ENCODE measurements at regions not wholly inside any gene's neighbourhood (a gene's known extent, or its start where the extent isn't known, plus 50 kb on each side); places are given as distances from the start of the nearest gene placed in this dataset.
"Not testable (repeated sequence)": the region's sequence is repeated elsewhere in the genome, so short reads cannot be mapped to it uniquely, and the experiment has no call there.

- DNase-seq (ENCODE audit: low spot score): no peak
Observed at GRCh38 chr2:2797797-2798196, 466.7 kb upstream of the MYT1L start.

GRCh38 chr2:2796207-2796606 is 465.1 kb upstream of the MYT1L start:
- DNase-seq (ENCODE audit: low spot score): no peak

GRCh38 chr2:2795438-2796091 is 464.5 kb upstream of the MYT1L start:
- no peak for DNase-seq (ENCODE audit: low spot score)

GRCh38 chr2:2793925-2794560 is 463.0 kb upstream of the MYT1L start:
- DNase-seq (ENCODE audit: low spot score): no peak

GRCh38 chr2:2793514-2793913 is 462.4 kb upstream of the MYT1L start:
- DNase-seq (ENCODE audit: low spot score): no peak

- DNase-seq (ENCODE audit: low spot score): no peak
Observed at GRCh38 chr2:2791606-2792005, 460.5 kb upstream of the MYT1L start.

- no peak for DNase-seq (ENCODE audit: low spot score)
Observed at GRCh38 chr2:2791031-2791430, 460.0 kb upstream of the MYT1L start.

- DNase-seq (ENCODE audit: low spot score): no peak
Observed at GRCh38 chr2:2788076-2788475, 457.0 kb upstream of the MYT1L start.

- no peak for DNase-seq (ENCODE audit: low spot score)
Observed at GRCh38 chr2:2787301-2787907, 456.3 kb upstream of the MYT1L start.

GRCh38 chr2:2782007-2782406 is 450.9 kb upstream of the MYT1L start:
- no peak for DNase-seq (ENCODE audit: low spot score)

GRCh38 chr2:2779727-2780126 is 448.7 kb upstream of the MYT1L start:
- no peak for DNase-seq (ENCODE audit: low spot score)

- no peak for DNase-seq (ENCODE audit: low spot score)
Observed at GRCh38 chr2:2777876-2778275, 446.8 kb upstream of the MYT1L start.

GRCh38 chr2:2777213-2777612 is 446.1 kb upstream of the MYT1L start:
- DNase-seq (ENCODE audit: low spot score): no peak

- DNase-seq (ENCODE audit: low spot score): no peak
Observed at GRCh38 chr2:2775018-2775417, 443.9 kb upstream of the MYT1L start.

- DNase-seq (ENCODE audit: low spot score): no peak
Observed at GRCh38 chr2:2773692-2774091, 442.6 kb upstream of the MYT1L start.

- not testable (repeated sequence) for DNase-seq (ENCODE audit: low spot score)
Observed at GRCh38 chr2:2773080-2773479, 442.0 kb upstream of the MYT1L start.

GRCh38 chr2:2771721-2772411 is 440.8 kb upstream of the MYT1L start:
- no peak for DNase-seq (ENCODE audit: low spot score)

- DNase-seq (ENCODE audit: low spot score): no peak
Observed at GRCh38 chr2:2769481-2770431, 438.7 kb upstream of the MYT1L start.

- no peak for DNase-seq (ENCODE audit: low spot score)
Observed at GRCh38 chr2:2768476-2768875, 437.4 kb upstream of the MYT1L start.

- DNase-seq (ENCODE audit: low spot score): no peak
Observed at GRCh38 chr2:2767837-2768236, 436.8 kb upstream of the MYT1L start.

GRCh38 chr2:2765839-2766495 is 434.9 kb upstream of the MYT1L start:
- no peak for DNase-seq (ENCODE audit: low spot score)

All from CD4-positive, alpha-beta T cell treated with Interleukin-2 at 100 ng/mL for 4 hours (primary cell).